Upper lobe of left lung (tissue), 4 donors: ENCODE measurements at regions not wholly inside any gene's neighbourhood (a gene's known extent, or its start where the extent isn't known, plus 50 kb on each side); places are given as distances from the start of the nearest gene placed in this dataset.

Experiments used
- CTCF ChIP-seq, 6 experiments: fragments of 450-650 bp in 4 of 6; fragments of 200-600 bp in 2 of 6; sonication (generic) in 2 of 6; IDR thresholded peaks; one replicate each; pipeline ENCODE4 v1.5.1; 2016 to 2019; ENCODE audit warnings: antibody characterized with exemption in 6 of 6
- EP300 ChIP-seq, 4 donors: sonication (generic); formaldehyde crosslinking; IDR thresholded peaks; one replicate each; pipeline ENCODE4 v1.5.1; 2017; ENCODE audit warnings: antibody characterized with exemption in 4 of 4, control low read depth in 2 of 4
- POLR2A ChIP-seq, 4 donors: fragments of 450-650 bp; IDR thresholded peaks; one replicate each; pipeline ENCODE4 v1.5.1; 2016 to 2017; ENCODE audit warnings: antibody characterized with exemption in 4 of 4, mild to moderate bottlenecking in 2 of 4
- POLR2AphosphoS5 ChIP-seq, 2 donors: sonication (generic); formaldehyde crosslinking; IDR thresholded peaks; one replicate each; pipeline ENCODE4 v1.5.1; 2017; ENCODE audit warnings: antibody characterized with exemption in 2 of 2

GRCh38 chr3:3603351-3603750 lies 195.9 kb upstream of the LRRN1 start:
- TF ChIP-seq POLR2A (IDR thresholded peaks at IDR 0.05), result no peak
- TF ChIP-seq CTCF (IDR thresholded peaks at IDR 0.05), result no peak
- no peak for TF ChIP-seq POLR2AphosphoS5 (IDR thresholded peaks at IDR 0.05)
- TF ChIP-seq EP300 (IDR thresholded peaks at IDR 0.05), result no peak
